GM18505 (cell line): ENCODE measurements at regions not wholly inside any gene's neighbourhood (a gene's known extent, or its start where the extent isn't known, plus 50 kb on each side); places are given as distances from the start of the nearest gene placed in this dataset.

Experiments used
- ATAC-seq: cut with Tn5 transposase; IDR thresholded peaks from one replicate; pipeline ENCODE4 v1.9.1; 2021; ENCODE audit not compliant: unreplicated experiment
- POLR2A ChIP-seq: IDR thresholded peaks from 4 replicates; pipeline ENCODE4 v1.6.1; 2011; ENCODE audit warnings: borderline replicate concordance; ENCODE audit not compliant: insufficient read depth, insufficient read length; ENCODE audit errors: extremely low read depth

- ATAC-seq, result no peak
- no peak for TF ChIP-seq POLR2A
Observed at GRCh38 chr7:17523813-17524739, 225.6 kb downstream of the AHR start.

- ATAC-seq, result no peak
- TF ChIP-seq POLR2A, result no peak
Observed at GRCh38 chr7:17524746-17525145, 226.3 kb downstream of the AHR start.

GRCh38 chr7:17526621-17527020 lies 228.2 kb downstream of the AHR start:
- TF ChIP-seq POLR2A, result no peak
- ATAC-seq, result no peak

GRCh38 chr7:17528636-17529035 lies 230.2 kb downstream of the AHR start:
- ATAC-seq, result no peak
- no peak for TF ChIP-seq POLR2A

GRCh38 chr7:17530244-17530643 lies 231.8 kb downstream of the AHR start:
- no peak for TF ChIP-seq POLR2A
- no peak for ATAC-seq

- TF ChIP-seq POLR2A, result no peak
- ATAC-seq, result peak; percentile 79
Observed at GRCh38 chr7:17530741-17531421, 232.4 kb downstream of the AHR start.

GRCh38 chr7:17532861-17533404 lies 234.5 kb downstream of the AHR start:
- TF ChIP-seq POLR2A, result no peak
- no peak for ATAC-seq

- ATAC-seq, result no peak
- no peak for TF ChIP-seq POLR2A
Observed at GRCh38 chr7:17534348-17534747, 235.9 kb downstream of the AHR start.

GRCh38 chr7:17535776-17536175 lies 237.3 kb downstream of the AHR start:
- TF ChIP-seq POLR2A, result no peak
- no peak for ATAC-seq

GRCh38 chr7:17544401-17544800 lies 245.9 kb downstream of the AHR start:
- no peak for TF ChIP-seq POLR2A
- no peak for ATAC-seq

GRCh38 chr7:17545348-17545747 lies 246.9 kb downstream of the AHR start:
- ATAC-seq, result no peak
- TF ChIP-seq POLR2A, result no peak

- no peak for ATAC-seq
Observed at GRCh38 chr7:17546189-17546588, 247.7 kb downstream of the AHR start.

GRCh38 chr7:17546592-17546991 lies 248.1 kb downstream of the AHR start:
- ATAC-seq, result no peak
- TF ChIP-seq POLR2A, result no peak

More at GRCh38 chr7:17546189-17546588, 247.7 kb downstream of the AHR start:
- no peak for TF ChIP-seq POLR2A
